ENCODE measurements at regions not wholly inside any gene's neighbourhood (a gene's known extent, or its start where the extent isn't known, plus 50 kb on each side); places are given as distances from the start of the nearest gene placed in this dataset.
A peak's percentile ranks its signal among the peaks of the same experiment; 100 is the strongest.

GRCh38 chr7:47724335-47724982 lies 142.5 kb upstream of the TNS3 start:
- no peak for DNase-seq

- DNase-seq: no peak
These were observed 140.2 kb upstream of the TNS3 start for GRCh38 chr7:47722126-47722525.

- no peak for DNase-seq
These were observed 139.8 kb upstream of the TNS3 start for GRCh38 chr7:47721670-47722069.

GRCh38 chr7:47720907-47721244 lies 139.0 kb upstream of the TNS3 start:
- no peak for DNase-seq

DNA sequence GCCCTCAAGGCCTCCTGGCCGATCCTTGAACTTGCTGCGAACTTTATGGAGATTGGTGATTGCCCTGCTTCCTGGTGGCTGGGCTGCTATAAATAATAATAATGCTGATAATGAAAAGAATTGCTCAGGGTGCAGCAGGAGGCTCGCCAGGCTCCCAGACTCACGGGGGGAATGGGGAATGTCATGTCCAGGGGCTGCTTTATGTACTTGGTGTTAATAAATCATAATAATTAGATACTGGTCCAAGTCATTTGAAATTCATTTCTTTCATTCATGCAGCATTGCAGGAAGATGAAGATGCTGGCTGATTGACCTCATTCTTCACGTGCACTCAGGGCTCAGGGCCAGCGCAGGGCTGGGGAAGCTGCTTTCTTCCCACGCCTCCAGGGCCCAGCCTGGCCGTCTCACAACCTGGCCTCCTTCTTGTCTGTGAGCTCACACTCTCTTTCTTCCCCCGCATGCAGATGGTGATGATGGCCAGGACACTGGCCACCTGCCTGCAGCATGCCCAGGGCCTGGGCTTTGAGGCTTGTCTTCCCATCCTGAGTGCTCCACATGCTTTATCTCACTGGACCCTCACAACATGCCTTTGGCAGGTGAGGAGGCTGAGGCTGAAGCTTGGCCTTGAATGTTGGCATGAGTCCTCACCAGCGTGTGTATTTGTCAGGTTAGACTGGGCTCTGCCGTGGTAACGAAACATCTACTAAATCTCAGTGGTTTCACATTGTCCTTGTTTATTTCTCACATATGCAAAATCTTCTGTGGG lies 138.4 kb upstream of the TNS3 start:
- DNase-seq: peak; percentile 83

- DNase-seq: no peak
These were observed 137.8 kb upstream of the TNS3 start for GRCh38 chr7:47719675-47720074.

DNA sequence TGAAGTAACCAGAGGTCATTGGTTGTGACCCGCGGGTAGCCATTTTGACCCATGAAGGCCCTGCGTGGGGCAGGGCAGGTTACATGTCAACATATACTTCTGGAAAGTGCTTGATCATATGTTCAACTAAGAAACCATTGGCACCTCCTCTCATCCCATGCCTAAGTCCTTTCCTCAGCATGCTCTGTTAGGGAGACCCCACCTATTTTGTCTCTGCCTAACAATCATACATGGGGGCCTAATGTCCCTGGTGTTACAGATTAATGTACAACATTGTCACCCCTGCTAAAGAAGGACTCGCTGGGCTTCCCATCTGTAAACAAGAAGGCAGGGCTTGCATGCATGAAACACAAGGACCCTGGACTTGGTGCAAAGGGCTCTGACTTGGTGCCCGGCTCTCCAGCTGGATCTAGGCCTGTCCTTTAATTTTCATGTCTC lies 133.7 kb upstream of the TNS3 start:
- no peak for DNase-seq

DNA sequence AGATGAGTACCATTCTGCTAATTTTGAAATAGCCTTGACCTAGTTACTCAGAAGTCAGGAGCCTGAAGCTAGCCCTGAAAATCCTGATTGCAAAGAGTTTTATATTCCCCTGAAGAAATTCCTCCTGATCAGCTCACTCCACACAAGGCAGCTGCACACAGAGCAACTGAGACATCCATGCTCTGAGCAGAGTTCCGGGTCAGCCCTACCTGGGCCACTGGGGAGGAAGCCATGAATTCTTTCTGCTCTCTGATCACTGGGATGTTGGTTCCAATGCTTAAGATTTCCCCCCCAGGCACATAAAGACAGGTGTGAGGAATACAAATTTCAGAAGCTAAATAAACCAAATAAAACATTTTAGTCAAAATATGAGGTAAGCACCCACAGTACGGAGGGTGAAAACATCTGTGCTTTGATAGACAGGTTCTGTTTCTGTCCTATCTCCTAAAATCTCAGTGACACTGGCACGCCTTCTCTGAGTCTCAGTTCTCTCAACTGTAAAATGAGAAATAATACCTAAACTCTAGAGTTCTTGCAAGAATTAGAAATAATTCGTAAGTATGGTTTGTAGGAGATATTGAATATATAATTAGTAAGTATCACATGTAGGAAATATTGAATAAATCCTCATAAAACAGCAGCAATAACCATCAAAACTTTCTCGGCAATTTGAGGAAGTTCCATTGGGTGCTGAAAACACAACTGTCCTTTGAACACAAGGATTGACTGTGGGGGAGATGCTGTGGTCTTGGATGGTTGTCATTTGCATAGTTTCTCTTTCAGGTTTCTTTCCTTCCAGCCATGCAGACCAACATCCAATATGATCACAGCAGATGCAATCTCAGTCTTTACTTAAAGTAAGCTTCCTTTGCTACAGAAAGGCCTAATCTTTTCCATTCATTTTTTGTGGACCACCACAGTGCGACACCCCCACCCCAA lies 133.0 kb upstream of the TNS3 start:
- no peak for DNase-seq

GRCh38 chr7:47713595-47713994 lies 131.7 kb upstream of the TNS3 start:
- DNase-seq: no peak

GRCh38 chr7:47712416-47712815 lies 130.5 kb upstream of the TNS3 start:
- no peak for DNase-seq

DNA sequence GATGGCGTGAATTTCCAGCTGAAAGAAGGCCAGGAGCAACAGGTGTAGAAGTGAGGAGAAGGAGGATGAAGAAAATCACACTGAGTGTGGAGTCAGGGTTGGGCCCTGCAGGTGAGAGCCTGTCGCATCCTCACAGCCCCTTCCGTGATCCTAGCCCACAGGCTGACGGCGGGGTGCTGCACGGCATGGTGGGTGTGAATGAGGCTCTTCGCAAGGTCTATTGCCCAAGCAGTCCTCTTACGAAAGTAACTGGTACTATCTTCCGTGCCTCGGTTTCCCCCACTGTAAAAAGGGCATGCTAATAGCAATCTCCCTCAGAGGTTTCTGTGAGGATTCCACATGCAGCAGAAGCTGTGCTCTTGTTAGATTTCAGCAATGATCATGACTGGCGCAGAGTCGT lies 129.9 kb upstream of the TNS3 start:
- DNase-seq: no peak

DNA sequence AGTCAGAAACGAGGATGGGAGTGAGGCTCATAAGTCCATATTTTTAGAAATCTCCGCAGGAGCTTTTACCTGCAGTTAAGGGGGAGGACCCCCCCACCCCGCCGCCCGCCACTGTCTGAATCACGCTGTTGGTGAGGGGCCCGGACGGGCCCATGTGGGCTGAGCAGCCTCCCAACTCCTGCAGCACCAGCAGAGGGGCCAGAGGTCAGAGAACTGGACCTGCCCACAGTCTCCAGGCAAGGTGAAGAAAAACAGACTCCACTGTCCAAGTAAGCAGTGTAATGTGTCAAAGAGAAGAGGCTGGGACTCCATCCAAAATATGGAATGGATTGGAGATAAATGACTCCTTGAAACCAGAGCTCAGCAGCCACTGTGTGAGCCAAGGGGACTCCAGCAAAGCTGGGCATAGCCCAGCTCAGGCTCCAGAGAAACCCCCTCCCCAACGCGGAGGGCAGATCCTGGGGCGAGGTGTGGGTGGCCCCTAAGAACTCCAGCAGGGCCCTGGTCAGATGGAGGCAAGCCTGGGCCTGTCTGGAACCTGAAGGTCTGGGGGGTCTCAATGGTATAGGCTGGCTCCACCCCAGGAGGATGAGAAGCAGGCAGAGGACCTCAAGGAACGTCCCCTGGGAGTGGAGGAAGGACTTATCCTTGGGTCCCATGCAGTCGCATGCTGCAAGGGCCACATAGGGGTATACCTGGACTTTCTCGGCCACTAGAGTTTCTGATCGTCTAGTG lies 128.5 kb upstream of the TNS3 start:
- no peak for DNase-seq

DNA sequence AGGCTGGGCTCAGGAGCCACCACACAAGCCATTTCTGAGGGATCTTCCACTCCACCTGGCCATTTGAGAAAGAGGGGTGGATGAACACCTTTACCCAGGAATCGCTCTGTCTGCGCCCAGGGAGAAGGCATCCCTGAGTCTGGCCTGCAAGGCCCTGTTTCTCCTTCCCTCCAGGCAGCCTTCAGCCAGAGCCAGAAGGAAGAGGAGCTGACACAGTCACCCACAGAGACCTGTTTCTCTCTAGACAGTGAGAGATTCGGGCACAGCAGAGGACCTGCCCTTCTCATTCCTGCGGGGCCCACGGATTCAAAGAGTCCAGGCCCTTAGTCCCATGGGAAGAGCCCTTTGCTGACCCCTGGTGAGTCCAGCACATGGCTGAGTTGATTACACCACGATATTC lies 127.5 kb upstream of the TNS3 start:
- no peak for DNase-seq

DNA sequence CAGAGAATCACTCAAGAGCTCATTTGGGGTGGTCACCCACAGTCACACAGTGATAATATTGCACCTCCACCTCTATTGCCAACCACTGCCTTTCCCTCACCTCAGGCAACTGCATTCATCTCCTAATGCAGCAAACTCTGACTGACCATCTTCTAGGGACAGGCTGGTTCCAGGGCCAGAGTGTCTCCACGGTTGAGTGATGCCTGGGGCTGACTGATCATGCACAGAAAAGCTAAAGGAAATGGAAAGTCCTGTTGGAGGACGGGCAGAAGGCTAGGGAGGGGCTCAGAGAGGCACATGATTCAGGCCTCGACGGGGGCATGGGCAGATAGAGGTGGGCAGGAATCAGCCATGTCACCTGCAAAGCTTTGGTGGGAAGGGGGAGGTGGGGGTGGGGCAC lies 127.1 kb upstream of the TNS3 start:
- no peak for DNase-seq

GRCh38 chr7:47707583-47707982 lies 125.7 kb upstream of the TNS3 start:
- DNase-seq: no peak

DNA sequence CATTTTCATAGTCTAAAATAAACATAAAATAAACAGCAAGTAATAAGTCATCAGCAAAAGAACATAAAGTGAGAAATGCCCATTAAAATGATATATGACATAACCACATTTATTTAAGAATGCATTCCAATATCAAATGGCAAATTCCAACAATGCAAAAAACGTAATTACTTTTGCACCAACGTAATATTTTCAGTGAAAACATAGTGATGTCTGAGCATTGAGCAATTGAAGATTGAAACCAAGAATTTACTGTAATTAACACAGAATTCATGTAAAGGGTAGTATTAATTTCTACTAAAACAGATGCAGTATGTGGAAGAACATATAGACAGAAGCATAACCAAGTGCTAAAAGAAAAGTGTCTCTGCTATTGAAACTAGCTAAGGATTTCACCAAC lies 123.0 kb upstream of the TNS3 start:
- DNase-seq: no peak

- DNase-seq: no peak
These were observed 120.2 kb upstream of the TNS3 start for GRCh38 chr7:47702080-47702479.

GRCh38 chr7:47698386-47698785 lies 116.5 kb upstream of the TNS3 start:
- no peak for DNase-seq

DNA sequence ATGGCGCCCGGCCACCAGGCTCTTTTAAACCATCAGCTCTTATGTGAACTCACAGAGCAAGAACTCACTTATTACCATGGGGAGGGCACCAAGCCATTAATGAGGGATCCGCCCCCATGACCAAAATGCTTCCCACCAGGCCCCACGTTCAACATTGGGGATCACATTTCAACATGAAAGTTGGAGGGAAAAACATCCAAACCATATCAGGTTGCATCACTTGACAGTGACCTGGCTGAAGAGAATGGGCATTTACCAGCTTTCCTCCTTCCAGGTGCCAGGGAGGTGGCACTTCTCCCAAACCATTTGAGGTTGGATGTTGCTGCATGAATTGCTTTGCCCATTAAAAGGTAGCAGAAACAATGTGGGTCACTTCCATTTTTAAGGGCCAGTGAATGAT lies 115.6 kb upstream of the TNS3 start:
- no peak for DNase-seq

- no peak for DNase-seq
These were observed 114.3 kb upstream of the TNS3 start for GRCh38 chr7:47696152-47696710.

GRCh38 chr7:47693216-47693615 lies 111.3 kb upstream of the TNS3 start:
- DNase-seq: no peak

DNA sequence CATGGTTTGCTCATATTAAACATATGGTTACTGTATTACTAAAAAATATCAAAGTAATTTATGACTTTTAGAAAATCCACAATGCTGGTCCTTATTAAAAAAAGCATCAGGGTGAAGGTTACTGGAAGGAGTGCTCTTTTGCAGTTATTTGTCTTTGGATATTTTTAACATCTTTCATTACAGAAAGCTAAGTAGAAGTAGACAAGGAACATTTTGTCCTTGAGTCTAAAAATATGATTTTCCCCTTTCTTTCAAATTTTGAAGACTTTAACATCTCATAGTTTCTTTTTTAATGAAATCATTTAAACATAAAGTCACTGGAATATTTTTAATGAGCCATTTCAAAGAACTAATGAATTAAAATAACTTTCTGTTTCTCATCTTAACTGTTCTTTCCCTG lies 110.1 kb upstream of the TNS3 start:
- no peak for DNase-seq

Data from left hindlimb (tissue), 1 donor.